Glomerular visceral epithelial cell (primary cell): ENCODE measurements at regions not wholly inside any gene's neighbourhood (a gene's known extent, or its start where the extent isn't known, plus 50 kb on each side); places are given as distances from the start of the nearest gene placed in this dataset.
"Not testable (repeated sequence)": the region's sequence is repeated elsewhere in the genome, so short reads cannot be mapped to it uniquely, and the experiment has no call there.

ENCODE experiments used
- DNase-seq: peaks from one replicate; pipeline ENCODE4 v3.0.0-alpha.2; 2016; ENCODE audit errors: extremely low spot score

DNA sequence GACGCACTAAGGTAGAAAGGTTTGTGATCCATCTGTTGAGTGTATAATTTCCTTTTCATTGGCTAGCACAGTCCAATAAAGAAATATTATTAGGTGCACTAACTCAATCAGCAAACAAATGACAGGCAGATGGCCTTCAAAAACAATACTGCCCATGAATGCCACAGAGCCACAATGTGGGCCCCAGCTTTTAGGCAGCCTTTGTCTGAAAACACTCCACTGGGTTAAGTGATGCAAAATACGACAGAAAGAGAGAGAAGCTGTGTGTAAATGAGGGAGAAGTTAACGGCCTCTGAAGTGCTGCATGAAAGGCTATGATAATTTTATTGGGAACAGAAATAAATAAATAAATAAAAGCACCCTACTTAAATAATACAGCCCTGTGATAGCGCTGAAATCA, 274.6 kb downstream of the NKX6-1 start:
- DNase-seq, result no peak

DNA sequence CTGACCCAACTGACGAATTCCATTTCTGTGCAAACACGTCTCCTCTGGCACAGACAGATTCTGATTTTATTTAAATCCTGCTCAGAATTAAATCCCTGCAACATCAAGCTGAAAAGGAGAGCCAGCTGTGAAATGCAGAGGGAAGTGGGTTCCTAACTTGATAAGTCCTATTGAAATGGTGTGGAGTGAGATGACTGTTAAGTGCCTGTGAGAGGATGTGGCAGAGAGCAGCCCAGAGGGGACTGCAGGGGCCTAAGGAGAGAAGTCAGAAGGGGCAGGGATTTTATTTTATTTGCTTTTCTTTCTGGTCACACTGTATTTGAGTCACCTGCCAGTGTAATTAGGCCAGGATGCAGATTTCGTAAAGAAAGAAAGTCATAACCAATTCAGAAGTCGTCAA, 277.4 kb downstream of the NKX6-1 start:
- DNase-seq, result no peak

DNA sequence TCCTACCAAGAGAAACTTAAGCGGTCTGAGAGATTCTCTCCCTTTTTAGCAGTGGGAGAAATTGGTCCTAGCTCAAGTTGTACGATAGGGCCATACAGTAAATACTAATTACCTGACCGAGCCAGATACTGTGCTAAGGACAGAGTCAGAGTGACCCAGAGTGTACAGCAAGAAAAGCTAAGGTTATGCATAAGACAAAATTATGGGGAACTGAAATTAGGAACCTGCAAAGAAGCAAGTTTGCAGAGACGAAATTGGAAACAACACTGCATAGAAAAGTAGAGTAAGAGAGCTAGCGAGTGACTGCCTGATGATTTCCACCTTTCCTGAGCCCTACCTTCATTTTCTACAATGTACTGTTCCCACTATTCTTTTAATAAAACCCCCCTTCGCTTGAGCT, 278.1 kb downstream of the NKX6-1 start:
- no peak for DNase-seq

DNA sequence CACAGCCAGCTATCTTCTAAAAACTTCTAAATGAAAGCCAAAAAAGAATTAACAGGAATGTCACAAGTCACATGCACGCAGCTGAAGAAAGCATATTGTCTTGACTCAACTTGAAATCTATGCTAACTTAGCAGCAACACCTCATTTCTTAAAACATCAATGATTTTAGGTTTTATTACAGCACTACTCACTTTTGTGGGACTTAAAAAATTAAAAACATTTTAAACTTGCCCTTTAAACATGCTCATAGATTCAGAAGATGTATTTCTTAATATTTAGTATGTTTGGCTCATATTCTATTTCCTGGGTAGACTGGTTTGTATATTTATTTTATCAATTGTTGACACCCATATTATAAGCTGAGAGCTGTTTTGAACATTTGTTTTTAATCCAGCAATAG, 279.4 kb downstream of the NKX6-1 start:
- DNase-seq, result no peak

DNA sequence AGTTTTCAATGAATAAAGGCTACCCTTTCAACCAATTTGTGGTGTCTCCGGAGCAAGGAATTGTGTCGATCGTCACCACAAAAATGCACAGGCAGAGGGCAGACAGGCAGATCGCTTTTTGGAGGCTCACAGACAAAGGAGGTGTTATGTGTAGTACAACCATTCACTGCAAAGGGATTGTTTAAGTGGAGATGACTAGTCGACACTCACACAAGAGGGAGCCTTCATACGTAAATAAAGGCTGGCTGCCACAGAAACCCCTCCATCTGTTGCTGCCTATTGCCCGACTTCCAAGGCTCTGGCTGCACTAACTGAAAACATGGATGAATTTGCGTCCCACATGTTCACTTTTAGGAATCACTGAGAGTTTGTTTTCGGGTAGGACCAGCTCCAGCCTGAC, 281.1 kb downstream of the NKX6-1 start:
- no peak for DNase-seq

DNA sequence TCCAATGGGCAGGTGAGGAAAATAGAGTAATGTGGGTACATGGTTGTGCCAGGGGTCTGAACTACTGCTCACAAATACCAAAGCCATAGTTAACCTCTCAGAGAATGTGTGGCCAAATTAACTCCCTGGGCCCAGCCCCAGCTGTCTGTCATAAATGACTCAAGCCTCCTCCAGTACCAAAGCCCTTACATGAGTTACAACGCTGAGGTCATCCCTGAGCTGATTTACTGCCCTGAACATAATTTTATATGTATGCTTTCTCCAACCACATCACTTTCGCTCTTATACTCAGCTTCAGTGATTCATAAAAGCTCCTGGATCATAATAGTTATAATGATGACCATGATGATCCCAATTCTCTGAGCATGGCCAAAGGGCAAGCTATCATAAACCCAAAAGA, 283.9 kb downstream of the NKX6-1 start:
- no peak for DNase-seq

DNA sequence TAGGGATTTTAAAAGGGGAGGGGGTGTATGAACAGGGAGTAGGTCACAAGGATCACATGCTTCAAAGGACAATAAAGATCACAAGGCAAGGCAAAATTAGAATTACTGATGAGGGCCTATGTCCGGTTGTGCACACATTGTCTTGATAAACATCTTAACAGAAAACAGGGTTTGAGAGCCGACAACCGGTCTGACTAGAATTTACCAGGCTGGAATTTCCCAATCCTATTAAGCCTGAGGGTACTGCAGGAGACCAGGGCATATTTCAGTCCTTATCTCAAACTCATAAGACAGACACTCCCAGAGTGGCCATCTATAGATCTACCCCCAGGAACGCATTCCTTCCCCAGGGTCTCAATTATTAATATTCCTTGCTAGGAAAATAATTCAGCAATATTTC, 292.9 kb downstream of the NKX6-1 start:
- not testable (repeated sequence) for DNase-seq

DNA sequence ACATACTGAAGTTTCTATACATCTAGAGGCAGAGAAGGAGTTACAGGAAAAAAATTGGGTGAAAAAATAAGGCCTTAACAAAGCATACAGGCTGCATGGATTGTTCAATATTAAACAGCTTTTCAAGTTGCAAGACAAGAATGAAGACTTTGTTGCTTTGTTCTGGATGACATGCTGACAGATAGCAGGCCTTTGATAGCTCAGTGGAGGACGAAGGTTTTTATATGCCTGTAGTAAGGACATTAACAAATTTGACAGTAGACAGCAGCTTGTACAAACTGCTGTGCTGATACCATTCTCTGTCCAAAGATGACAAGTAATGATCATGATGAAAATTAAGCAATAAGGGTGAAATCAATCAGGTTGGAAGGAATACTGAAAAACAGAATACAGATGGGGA, 309.9 kb downstream of the NKX6-1 start:
- DNase-seq, result no peak

DNA sequence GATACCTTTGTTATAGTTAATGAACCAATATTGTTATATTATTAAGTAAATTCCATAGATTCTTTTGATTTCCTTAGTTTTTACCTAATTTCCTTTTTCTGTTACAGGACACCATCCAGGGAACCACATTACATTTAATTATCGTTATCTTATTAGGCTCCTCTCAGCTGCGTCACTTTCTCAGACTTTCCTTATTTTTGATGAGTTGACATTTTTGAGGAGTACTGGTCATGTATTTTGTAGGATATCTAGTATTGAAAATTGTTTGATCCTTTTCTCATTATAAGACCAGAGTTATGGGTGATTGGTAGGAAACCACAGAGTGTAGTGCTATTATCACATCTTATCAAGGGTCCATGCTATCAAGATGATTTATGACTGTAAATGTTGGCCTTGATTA, 319.7 kb downstream of the NKX6-1 start:
- no peak for DNase-seq

DNA sequence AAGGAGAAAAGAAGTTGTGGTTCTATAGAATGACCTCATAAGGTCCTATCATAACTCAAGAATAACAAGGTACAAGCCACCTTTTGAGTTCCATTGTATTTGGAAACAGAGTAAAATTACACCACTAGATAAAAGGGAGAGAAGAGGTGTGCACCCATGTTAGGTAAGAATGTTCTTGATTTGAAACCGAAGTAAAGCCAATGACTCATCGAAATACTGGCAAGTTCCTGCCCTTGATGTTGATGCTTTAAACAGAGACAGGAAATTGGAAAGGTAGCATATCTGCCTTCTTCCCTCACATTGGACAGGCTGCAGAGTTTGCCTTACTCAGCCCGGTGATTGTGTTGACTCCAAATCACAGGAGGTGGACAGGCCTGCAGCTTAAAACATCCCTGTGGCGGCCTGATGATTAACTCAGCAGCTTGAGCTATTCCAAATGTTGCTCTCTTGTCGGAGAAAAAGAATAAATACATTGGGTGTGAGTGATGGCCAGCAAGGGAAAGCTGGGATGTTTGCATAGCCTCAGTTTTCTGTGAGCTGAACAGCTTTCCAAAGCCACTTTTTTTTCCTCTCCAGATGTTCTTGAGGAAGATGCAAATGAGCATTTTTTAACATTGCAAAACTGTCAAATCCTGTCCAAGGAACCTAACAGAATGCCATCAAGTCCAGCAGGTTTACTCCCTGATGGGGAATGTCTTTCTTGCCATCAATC, 321.1 kb downstream of the NKX6-1 start:
- DNase-seq, result no peak

DNA sequence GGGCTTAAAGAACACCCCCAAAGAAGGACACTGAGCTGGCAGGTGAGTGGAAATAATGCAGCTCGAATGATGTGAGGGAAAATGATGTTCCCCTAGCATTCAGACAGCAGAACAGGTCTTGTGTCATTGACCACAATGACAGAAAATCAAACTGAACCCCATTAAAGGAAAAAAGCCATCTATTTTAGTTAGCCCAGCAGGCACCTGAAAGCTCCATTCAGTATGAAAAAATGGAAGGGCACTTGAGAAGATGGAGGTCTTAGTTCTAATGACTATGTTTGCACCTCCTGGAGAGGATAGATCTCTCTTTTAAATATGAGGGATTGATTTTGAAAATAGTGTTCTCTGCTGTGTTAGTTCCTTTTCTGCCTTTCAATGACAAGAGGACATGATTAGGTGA, 323.1 kb downstream of the NKX6-1 start:
- DNase-seq, result no peak

DNA sequence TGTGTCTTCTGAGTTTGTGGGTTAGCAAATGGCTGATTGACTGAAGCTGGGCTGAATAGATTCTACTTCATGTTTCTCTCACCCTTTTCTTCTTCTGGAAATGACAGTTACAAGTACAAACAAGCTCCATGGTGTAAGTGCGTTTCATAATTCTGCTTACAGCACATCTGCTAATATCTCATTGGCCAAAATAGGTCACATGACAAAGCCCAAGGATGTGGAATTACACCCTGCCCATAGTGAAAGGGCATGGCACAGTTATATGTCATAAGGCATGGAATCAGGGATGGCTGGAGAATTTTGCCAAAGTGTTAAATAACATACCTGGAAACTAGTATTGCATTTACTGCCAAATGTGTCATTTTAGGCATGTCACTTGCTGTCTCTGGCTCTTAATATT, 327.2 kb downstream of the NKX6-1 start:
- no peak for DNase-seq

DNA sequence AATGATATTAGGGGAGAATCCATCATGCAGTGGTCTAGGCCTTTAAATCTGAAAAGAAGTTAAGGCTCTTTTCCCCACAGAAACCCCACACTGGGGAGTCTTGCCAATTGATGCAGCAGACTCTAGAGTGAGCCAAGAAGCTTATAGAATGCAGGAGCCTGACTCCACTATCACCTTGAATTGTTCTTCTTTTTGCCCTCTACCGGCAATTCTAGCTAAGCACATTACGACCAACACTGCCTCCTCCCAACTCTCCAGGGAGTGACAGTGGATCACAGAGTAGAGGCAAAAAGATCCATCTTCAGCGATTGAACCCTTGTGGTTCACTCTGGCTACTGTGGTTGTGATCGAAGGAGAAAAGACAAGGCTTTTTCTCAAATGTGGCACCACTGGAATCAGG, 331.5 kb downstream of the NKX6-1 start:
- DNase-seq, result no peak

DNA sequence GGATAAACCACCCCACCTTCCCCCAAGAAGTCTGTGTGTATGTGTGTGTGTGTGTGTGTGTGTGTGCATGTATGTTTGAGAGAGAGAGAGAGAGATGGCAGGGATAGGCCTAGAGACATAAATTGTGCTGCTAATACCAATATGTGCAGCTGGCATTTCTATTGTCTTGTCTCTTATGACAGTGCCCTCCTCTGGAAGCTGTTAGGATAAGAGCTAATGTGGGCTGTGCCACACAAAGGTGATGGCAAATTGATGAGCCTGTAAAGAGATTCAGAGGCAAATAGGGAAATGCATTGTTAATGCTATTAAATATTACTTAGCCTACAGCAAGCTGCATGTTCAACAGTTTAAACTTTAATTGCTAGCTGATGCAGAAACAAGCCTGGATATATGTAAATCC, 332.0 kb downstream of the NKX6-1 start:
- DNase-seq, result no peak

DNA sequence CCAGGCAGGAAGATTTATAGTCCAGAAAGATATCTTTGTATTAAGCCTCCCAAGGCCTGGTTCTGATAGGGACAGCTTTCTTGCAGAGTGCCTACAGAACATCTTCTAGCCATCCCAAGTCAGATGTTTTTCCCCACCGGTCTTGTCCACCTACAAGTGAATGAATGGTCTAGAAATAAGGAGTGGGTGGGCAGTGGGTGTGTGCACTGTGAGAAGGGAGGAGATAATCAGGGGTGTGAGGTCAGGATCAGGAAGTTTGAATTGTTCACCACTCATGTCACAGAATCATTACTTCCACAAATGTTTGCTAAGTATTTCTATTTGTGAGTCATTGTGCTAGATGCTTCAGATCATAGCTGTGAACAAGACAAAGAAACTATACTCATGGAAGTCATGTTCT, 332.6 kb downstream of the NKX6-1 start:
- DNase-seq, result no peak

DNA sequence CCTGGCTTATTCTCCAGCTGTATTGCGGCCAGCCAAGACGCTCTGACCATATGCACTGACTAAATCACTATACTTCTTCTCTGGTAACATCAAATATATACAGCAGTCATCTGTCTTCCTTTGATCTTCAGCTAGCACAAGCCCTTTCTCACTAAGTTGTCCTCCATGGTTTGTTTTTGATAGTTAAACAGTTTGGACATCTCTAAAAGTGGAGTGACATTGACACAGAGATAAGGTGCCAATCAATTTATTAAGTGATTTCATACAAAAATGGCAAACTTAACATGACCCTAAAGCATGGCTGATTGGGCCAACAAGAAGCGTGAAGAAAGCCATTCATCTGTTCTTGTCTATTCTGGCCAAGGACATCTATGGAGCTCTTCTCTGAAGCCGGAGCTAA, 334.9 kb downstream of the NKX6-1 start:
- DNase-seq, result no peak

DNA sequence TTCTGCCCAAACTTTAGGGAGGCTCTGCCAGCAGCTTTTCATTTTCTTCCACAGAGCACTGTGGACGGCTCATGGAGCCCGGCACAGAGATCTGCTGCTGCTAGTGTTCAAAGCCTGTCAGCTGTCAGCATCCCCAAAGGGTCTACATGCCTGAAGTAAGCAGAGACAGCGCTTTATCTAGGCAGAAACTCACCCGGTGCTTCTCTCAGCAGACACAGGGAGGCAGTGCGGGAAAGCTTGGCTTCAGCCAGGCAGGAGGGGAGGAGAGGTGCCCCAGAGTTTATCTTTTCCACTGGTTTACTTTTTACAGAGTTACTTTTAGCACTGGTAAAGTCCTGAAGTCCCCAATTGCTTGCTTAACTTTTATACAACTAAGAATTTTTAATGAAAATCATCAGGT, 339.3 kb downstream of the NKX6-1 start:
- no peak for DNase-seq

DNA sequence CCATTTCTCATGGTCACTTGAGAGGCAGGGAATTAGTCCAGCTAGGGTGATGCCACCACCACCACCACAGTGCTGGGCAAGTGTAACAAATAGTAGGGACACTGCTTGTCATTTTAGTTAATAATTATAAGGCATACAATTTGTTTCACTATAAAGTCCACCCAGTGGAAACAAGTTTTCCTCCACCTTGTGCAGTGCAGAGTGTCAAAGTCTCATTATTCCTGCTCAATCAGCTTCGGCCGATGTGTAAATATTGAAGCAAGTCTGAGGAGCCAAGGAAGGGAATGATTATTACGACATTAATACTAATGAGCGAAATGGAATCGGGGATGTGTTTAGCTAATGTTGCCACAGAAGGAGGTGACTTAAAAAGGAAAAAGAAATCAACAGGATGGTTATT, 340.4 kb downstream of the NKX6-1 start:
- DNase-seq, result no peak

DNA sequence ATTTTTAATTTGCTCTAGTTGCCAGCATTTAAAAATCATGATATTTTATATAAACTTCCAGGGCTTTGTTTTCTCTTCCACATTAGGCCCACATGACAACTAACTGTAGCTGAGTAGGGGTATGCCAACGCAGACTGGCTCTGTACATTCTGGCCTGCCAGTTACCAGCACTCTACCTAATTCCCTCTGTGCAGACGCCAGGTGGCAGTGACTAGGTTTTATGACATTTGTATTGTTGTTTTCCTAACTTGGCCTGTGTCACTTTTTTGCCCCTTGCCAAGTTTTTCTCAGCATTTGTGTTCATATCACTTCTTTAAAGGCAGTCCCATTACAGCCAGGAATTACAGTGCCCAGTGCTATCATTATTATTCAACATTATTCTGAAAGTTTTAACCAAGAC, 347.5 kb downstream of the NKX6-1 start:
- no peak for DNase-seq

DNA sequence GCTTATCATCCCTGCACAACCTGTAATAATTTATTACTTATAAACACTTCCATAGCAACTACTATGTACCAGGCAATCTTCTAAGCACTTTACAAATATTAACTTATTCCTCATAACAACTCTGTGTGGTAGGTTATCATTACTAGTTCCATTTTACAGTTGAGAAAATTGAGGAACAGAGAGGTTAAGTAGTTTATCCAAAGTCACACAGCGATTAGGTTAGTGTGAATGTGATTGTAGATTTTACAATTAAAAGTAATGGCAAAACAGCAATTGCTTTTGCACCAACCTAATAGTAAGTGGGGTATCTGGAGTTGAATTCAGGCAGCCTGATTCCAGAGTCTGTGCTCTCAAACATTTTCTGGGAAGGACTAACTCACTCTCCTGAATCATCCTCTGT, 348.9 kb downstream of the NKX6-1 start:
- no peak for DNase-seq

DNA sequence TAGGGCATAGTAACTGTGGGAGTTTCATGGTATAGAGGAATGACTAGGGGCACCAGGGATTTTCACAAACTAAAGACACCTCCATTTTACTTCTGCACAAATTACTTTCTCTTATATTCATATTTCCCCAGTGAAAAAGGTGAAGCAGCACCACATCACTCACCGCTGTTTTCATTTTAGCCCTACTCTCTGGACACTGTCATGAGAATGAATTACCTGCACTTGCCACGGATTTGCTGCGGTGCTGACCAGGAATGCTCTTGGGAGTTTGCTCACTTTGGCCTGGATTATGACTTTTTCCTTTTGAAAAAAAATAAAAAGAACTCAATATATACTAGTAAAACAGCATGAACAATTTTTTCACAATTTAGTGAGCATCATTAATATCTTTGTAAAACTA, 351.3 kb downstream of the NKX6-1 start:
- DNase-seq, result no peak

DNA sequence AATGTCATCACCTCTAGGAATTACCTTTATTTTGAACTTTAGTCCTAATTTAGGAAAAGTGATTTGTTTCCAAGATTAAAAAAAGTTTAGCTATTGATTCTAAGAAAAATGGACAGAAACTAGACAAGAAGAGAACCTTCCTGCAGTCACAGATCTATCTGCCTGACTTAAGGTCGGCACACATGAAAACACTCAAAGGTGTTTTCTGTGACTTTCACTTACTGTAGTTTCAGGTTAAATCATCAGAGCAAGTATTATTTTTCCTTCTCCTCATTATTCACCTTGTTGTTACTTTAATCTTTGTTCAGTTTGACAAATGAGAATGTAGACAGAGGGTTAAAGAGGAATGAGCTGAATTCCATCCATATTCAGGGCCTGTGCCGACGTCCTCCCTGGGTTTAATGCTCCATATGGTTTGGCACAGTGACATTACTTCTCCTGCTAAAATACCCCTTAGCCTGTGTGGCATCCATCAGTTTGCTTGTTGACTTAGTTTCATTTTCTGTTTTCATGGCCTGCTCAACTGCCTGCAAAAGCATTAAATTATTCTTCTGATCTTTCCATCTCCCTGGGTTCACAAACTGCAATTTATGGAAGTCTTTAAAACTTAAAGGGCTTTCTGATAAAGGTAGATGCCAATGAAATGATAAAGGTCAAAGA, 352.7 kb downstream of the NKX6-1 start:
- DNase-seq, result no peak

DNA sequence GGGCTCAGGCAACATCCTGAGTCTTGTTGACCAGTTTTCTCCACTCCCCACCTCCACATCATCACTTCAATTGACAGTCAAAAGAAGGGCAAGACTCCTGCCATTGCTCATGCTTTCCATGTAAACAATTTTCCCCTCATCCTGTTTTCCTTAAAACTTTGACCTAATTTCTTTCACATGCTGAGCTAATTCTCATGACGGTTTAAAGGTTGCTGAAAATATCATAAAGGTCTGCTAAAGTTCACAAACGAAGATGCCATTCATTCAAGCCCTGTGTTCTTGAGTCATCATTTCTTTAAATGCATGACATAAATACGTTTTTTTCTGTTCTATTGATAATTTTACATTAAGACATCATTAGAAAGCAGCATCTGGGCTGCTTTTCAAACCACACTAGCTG, 353.9 kb downstream of the NKX6-1 start:
- no peak for DNase-seq

DNA sequence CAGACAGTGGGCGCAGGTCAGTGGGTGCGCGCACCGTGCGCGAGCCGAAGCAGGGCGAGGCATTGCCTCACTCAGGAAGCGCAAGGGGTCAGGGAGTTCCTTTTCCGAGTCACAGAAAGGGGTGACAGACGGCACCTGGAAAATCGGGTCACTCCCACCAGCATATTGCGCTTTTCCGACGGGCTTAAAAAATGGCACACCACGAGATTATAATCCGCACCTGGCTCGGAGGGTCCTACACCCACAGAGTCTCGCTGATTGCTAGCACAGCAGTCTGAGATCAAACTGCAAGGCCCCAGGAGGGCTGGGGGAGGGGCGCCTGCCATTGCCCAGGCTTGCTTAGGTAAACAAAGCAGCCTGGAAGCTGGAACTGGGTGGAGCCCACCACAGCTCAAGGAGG, 372.2 kb downstream of the NKX6-1 start:
- not testable (repeated sequence) for DNase-seq
